GM12872 (cell line): ENCODE measurements at regions not wholly inside any gene's neighbourhood (a gene's known extent, or its start where the extent isn't known, plus 50 kb on each side); places are given as distances from the start of the nearest gene placed in this dataset.

ENCODE experiments used
- TF ChIP-seq, protein P1 (sequence below): IDR thresholded peaks from 3 replicates; pipeline ENCODE4 v1.5.1; 2011; ENCODE audit warnings: low read depth, mild to moderate bottlenecking, low read length, moderate library complexity; ENCODE audit not compliant: insufficient read depth

DNA sequence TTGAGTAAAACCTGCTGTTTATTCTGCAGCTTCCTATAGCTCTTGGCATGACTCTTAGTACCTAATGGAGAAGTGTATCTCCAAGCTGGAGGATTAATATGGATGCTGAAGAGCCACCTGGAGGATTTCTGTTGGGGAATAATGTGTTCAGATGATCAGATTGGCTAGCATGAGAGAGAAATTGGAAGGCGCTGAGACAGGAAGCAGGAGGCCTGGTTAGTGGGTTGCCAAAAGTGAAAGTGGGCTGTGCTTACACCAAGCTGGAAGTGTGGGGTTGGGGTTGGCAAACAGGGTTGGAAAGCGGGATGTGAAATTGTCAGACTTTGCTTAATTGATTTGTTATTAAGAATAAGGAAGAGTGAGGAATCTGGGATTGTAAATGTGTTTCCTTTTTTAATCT is 111.8 kb upstream of the PLPP4 start:
- TF ChIP-seq, protein P1, sequence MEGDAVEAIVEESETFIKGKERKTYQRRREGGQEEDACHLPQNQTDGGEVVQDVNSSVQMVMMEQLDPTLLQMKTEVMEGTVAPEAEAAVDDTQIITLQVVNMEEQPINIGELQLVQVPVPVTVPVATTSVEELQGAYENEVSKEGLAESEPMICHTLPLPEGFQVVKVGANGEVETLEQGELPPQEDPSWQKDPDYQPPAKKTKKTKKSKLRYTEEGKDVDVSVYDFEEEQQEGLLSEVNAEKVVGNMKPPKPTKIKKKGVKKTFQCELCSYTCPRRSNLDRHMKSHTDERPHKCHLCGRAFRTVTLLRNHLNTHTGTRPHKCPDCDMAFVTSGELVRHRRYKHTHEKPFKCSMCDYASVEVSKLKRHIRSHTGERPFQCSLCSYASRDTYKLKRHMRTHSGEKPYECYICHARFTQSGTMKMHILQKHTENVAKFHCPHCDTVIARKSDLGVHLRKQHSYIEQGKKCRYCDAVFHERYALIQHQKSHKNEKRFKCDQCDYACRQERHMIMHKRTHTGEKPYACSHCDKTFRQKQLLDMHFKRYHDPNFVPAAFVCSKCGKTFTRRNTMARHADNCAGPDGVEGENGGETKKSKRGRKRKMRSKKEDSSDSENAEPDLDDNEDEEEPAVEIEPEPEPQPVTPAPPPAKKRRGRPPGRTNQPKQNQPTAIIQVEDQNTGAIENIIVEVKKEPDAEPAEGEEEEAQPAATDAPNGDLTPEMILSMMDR = no peak

DNA sequence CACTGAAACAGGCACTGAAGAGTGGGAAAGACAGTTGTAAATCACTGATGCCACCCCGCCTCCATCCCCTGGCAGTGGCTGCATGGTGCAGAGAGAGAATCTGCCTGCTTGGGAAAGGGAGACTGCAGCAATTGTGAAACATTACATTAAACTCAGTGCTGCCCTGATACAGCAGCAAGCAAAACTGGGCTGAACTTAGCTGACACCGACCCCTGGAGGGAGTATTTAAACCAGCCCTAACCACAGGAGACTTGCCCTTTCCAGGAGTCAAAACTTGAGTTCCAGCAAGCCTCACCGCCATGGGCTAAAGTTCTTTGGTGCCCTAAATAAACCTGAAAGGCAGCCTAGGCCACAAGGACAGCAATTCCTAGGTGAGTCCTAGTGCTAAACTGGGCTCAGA is 109.4 kb upstream of the PLPP4 start:
- TF ChIP-seq, protein P1 = no peak

DNA sequence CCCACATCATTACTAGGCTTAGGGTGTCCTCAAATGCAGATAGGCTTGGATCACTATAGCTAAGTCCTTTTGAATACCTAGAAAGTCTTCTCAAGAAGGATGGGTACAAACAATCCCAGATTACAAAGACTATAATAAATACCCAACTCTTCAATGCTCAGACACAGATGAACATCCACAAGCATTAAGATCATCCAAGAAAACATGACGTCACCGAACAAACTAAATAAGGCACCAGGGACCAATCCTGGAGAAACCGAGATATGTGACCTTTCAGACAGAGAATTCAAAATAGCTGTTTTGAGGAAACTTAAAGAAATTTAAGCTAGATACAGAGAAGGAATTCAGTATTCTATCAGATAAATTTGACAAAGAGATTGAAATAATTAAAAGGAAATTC is 108.0 kb upstream of the PLPP4 start:
- TF ChIP-seq, protein P1 = no peak

DNA sequence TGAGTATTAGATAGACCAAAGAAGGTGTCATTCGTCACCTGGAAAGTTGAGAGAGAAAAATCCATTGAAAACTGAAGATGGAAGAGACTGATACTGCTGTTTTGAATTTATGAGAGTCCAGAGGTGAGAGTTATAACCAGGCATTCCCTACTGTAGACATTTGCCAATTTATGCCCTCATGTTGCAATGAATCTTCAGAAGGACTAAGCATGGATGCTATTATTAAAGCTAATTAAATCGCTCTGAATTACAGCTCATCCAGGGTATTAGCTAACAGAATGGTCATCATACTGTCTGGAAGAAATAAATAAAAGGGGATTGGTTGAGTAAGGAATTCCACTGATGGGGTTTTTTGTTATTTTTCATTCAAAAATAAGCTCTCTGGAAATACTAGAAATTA is 101.6 kb upstream of the PLPP4 start:
- TF ChIP-seq, protein P1 = no peak

DNA sequence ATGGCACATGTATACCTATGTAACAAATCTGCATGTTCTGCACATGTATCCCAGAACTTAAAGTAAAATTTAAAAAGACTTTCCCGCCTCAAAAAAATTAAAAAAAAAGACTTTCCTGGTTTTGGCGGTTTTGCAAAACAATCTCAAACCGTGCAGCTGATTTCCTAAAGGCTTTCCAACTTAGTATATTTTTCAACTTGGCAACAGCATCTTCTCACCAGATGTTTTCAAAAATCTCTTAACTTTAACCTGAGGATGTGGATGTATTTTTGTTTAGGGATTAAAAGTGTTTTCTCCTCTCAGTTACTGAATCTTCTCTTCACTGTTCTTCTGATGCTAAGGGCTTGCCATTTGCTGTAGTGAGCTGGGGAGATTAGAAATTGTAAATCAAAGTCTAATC is 96.5 kb upstream of the PLPP4 start:
- TF ChIP-seq, protein P1 = no peak

DNA sequence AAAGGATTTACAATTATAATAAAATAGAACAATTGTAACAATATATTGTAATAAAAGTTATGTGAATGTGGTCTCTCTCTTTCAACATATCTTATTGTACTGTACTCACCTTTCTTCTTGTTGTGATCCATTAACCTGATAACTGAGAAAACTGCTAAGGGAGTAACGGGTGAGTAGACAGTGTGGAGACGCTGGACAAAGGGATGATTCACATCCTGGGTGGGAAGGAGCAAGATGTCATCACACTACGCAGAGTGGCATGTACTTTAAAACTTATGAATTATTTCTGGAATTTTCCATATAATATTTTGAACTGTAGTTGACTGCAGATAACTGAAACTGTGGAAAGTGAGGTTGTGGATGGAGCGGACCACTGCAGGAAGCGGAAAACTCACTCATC is 91.2 kb upstream of the PLPP4 start:
- TF ChIP-seq, protein P1 = no peak

DNA sequence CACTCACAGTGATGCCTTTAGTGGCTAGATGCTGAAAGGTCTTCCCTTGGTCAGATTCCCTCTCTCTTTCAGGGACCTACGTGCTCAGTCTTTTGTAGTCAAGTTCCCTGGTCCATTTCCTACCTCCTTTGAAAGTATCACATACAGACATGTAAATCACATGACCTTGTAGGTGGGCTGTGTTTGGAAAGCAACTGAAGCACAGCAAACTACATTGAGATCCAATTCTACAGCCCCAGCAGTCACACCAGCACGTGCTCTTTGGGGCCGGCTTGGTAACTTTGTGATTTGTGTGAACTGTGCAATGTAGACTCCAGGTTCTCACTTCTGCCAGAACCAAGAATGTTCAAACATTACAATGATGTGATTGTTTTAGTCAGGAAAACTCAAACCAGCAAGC is 89.7 kb upstream of the PLPP4 start:
- TF ChIP-seq, protein P1 = no peak

DNA sequence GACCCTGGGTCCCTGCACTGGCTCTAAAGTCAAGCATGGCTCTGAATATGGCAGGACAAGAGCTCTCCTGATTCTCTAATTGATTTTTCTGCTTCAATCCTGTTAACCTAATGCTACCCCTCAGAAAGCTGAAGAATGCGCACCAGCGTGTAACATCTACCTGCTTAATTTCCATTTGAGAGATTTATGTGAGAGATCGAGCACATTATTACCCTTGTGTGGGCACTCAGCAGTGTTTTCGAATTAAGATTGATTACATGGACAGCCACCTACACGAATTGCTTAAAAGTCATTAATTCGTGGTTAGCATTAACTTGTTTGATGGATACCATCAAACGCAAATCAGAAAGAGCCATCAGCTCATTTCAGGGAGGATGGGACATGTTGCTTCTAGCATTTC is 88.7 kb upstream of the PLPP4 start:
- TF ChIP-seq, protein P1 = no peak
